GM21367 (cell line): ENCODE measurements at regions not wholly inside any gene's neighbourhood (a gene's known extent, or its start where the extent isn't known, plus 50 kb on each side); places are given as distances from the start of the nearest gene placed in this dataset.
"Not testable (repeated sequence)": the region's sequence is repeated elsewhere in the genome, so short reads cannot be mapped to it uniquely, and the experiment has no call there.

Experiments used
- ATAC-seq: cut with Tn5 transposase; IDR thresholded peaks from one replicate; pipeline ENCODE4 v1.9.1; 2021; ENCODE audit not compliant: unreplicated experiment

DNA sequence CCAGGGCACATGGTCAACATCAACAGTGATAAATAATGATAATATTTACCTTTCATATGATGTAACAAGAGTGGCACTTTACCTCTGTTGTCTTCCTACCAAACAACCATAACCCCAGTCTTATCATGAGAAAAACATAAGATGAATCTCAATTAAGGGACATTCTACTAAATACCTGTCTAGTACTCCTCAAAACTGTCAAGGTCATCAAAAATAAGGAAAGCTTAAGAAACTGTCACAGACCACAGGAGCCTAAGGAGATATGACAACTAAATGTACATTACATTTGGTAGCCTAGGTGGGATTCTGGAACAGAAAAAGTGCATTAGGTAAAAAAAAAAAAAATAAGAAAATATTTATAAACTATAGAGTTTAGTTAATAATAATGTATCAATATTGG, 118.1 kb downstream of the CCDC34 start:
- no peak for ATAC-seq

GRCh38 chr11:27242591-27242990, 120.4 kb downstream of the CCDC34 start:
- no peak for ATAC-seq

- no peak for ATAC-seq
These were observed 121.5 kb downstream of the CCDC34 start for GRCh38 chr11:27241311-27242122.

DNA sequence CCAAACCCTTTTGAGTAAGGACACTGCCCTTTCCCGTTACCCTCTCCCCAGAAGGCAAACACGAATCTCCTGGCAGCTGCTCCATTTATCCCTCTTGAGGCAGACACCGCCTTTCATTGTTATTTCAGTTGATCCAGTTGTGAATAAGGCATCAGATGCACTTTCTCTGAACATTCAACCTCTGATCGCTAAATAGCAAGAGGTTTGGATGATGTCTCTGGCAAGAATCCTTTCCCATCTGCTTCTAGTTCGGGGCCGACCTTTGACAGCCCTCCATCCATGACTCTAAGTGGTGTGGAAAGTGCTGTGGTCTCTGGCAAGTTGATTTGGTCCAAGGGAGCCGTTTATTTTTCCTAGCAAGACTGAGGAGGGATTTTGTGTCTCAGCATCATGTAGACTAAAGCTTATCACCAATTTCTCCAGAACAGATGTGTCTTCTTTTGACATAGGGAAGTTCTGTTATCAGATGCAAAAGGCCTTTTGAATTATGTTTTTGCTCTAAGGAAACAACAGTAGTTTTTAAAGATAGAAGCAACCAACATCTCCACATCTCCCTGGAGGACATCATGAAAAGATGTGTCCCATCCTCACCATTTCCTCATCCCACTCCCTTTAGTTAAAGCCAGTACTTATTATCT, 123.6 kb downstream of the CCDC34 start:
- ATAC-seq, result no peak

DNA sequence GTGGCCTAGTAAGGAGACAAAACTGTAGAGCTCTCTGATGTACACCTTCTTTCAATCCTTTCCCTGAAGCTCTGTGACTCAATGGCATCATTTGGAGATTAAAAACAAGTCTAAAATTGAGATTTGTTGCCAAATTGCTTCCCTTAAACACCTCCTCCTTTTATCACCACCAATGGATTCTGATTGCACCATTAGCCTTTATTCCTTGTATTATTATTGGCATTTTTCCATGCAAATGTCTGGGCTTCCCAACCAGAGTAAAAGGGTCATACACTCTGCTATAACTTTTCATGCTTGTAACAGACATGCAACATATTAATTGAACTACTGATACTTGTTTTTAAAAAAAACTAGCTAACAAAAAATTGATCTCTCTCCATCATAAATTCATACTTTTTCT, 124.2 kb downstream of the CCDC34 start:
- no peak for ATAC-seq

DNA sequence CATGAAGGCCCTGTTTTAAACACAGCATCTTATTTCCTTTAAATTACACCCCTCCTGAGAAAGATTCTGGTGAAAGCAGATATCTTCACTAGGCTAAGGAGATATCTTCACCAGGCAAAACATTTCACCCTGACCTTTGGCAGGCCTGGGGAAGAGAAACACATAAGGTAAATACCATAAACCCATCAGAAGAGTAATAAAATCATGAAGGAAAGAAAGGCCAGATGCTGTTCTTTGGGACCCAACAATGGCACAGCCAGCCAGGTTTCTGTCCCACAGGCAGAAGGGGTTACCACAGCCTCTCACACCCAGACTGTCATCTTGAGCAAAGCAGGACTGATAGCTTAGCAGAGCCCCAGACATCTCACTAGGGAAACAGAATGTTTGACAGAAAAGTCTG, 125.4 kb downstream of the CCDC34 start:
- ATAC-seq, result no peak

DNA sequence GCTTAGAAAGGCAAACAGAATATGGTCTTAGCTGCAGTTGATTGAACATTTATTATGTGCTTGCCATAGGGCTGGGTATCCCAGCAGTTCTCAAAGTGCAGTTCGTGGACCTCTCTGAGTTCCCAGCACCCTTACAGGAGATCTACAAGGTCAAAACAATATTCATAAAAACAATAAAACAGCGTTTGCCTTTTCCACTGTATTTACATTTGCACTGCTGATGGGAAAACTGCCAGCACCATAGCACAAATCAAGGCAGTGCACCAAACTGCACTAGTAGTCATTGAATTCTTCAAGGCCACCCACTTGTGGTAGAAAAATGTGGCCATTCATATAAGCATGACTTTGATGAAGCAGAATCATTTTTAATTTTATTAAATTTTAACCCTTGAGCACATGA, 128.1 kb downstream of the CCDC34 start:
- no peak for ATAC-seq

- peak; percentile 96 for ATAC-seq
These were observed 128.9 kb downstream of the CCDC34 start for GRCh38 chr11:27234043-27234668.

GRCh38 chr11:27233654-27234042, 129.4 kb downstream of the CCDC34 start:
- ATAC-seq, result peak; percentile 13

DNA sequence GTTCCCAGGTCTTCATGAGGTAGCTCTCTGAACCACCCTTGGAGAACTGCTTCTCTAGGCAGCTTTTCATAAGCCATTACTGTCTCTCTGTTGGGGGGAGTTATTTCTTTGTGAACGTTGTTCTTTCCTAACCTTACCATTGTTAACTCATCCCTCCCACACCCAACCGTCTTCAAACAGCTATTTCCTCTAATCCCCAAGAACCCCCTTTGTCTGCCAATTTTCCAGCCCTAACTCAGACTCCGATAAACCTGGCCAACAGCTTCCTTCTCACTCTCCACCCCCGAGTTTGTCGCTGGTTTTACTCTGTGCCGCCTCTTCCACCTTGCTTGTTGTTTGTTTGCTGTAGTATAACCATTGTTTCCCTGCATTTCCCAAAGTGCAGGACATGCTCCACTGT, 131.5 kb downstream of the CCDC34 start:
- ATAC-seq, result no peak

DNA sequence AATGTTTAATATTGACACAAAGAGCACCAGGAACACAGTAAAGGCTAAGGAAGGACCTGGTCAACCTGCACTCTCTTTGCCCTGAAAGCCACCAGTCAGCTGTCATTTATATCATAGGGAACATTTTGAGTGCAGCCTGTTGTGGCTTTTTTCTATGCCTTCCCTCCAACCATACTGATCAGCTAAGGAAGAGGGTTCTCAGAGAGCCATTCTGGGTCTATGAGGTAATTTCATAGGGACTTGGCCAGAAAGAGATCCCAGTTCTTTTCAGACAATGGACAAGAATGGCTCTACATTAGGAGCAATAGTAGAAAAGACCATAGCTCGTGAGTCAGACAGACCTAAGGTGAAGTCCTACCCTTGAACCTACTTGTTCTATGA, 132.8 kb downstream of the CCDC34 start:
- ATAC-seq, result no peak

DNA sequence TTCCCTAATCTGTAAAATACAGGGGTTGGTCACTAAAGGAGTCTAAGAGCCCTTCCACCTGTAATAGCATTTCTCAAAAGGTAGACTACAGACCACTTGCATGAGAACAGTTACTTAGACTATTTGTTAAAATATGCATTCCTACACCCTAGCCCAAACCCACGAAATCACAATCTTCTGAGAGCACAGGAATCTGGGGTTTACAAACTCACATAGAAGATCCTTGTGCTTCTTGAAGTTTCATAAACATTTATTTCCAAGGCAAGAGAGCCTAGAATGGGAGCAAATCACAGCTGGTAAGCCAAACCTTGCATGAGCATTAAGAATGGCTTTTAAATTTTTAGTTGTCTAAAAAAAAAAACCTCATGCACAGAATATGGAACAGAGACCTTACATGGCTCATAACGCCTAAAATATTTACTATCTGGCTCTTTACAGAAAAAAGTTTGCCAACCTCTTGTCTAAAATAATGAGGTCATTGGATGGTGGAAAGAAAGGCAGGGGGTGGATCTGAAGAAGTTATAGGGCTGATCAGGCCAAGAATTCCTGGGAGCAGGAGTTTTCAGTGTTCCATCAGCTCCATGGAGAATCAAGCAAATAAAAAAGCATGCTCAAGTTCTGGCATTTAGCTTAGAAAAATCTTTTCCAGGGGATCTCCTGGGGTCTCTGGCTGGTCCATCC, 133.4 kb downstream of the CCDC34 start:
- no peak for ATAC-seq

DNA sequence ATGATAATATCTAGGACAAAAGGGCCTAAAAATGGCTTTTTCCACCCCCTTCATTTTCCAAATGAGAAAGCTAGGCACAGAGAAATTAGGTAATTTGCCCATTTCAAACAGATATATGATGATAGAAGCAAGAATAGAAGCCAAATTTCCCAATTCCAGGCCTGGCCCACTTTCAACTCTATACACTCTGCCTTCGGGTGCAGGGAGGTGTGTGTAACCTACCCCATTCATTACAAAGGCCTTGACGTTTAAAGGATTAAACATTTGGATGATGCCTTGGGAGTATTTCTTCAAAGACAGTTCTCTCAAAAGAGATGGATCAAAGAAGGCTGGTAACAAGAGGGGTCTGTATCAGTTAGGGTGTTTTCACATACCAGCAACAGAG, 134.1 kb downstream of the CCDC34 start:
- no peak for ATAC-seq

GRCh38 chr11:27228232-27228905, 134.6 kb downstream of the CCDC34 start:
- ATAC-seq, result no peak

DNA sequence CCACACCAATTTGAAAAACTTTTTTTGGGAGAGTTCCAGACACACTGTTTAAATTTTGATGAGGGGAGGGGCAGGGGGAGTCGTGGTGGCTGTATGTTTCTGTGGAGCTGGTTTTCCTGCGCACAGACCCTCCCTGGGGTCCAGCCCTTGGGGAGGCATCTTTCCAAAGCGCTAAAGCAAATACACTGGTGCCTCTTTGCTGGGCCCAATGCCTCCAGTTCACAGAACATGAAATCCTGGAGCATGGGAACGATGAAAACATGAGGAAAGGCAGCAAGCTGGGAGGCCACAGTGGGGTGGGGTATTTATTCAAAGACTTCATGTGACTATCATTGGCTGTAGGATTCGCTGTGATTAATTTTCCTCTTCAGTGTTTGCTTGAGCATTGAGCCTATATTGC, 135.3 kb downstream of the CCDC34 start:
- ATAC-seq, result no peak

- not testable (repeated sequence) for ATAC-seq
These were observed 143.5 kb downstream of the CCDC34 start for GRCh38 chr11:27219487-27220039.

DNA sequence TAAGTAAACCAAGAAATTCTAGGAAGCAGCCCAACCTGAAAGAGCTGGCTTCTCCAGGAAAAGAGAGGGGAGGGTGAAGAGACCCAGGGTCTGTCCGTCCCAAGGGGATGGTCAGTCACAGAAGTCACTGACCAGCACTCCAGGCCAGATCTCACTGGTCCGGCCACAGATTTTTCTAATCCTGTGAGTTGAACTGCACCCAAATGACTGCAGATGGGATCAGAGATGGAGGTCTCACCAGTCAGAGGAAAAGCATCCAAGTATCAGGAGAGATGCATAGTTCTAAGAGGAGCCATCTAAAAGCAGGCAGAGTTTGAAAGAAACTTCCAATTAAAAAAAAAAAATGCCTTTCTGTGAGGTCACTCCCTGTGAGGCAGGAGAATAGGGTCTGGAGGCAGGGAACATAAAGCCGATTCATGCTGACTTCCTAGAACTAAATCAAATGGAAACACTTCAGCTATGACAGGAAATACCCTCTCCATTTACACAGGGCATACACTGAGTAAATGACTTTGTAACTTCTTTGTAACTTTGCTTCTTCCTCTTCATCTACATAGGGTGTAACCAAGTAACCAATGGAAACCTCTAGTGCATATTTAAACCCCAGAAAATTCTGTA, 144.5 kb downstream of the CCDC34 start:
- ATAC-seq, result no peak

DNA sequence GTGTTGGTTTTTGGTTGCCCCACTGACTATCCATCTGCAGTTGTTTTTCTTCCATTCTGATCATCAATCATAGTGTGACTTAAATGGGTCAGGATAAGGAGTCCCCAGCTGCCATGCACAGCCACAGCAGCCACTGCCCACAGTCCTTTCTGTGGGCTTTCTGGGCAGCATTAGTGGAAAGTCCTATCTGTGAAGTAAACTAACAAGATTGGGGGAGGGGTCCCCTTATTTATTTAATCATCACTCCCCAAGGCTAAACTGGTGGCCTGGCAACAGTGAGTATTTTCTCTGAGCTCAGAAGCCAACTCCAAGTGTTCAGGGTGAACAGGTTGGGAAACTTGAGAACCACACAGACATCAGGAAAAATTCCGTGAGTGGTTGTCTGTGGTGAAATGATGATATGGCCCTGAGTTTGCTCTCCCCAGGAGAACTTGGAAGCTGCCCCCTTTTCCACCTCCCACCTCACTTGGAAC, 145.0 kb downstream of the CCDC34 start:
- no peak for ATAC-seq

DNA sequence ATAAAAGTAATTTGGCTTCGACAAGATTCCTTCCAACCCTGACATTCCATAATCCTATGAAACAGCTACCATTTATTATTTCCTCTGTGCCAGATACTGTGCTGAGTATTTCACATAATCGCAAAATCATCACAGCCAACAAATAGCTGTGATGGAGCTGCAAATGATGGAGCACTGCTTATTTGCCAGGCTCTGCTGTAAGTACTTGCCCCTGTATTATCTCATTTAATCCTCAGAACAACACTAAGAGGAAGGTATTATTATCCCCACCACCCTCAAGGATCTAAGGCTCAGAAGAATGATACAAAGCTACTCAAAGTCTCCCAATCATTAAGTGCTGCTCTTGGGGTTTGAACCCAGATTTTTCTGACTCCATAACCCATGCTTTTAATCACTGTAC, 145.5 kb downstream of the CCDC34 start:
- no peak for ATAC-seq
